Dedifferentiated amniotic fluid mesenchymal stem cell (primary cell): ENCODE measurements at regions not wholly inside any gene's neighbourhood (a gene's known extent, or its start where the extent isn't known, plus 50 kb on each side); places are given as distances from the start of the nearest gene placed in this dataset.
"Not testable (repeated sequence)": the region's sequence is repeated elsewhere in the genome, so short reads cannot be mapped to it uniquely, and the experiment has no call there.

ENCODE experiments used
- DNase-seq: peaks from one replicate; pipeline ENCODE4 v3.0.0-alpha.2; 2016; ENCODE audit errors: extremely low spot score

- no peak for DNase-seq
These were observed 479.5 kb downstream of the CD83 start for GRCh38 chr6:14597090-14597489.

- DNase-seq = no peak
These were observed 480.7 kb downstream of the CD83 start for GRCh38 chr6:14598017-14598864.

GRCh38 chr6:14600306-14600705, 482.7 kb downstream of the CD83 start:
- not testable (repeated sequence) for DNase-seq

- no peak for DNase-seq
These were observed 483.9 kb downstream of the CD83 start for GRCh38 chr6:14601490-14601889.

GRCh38 chr6:14606353-14606752, 488.8 kb downstream of the CD83 start:
- DNase-seq = no peak

GRCh38 chr6:14610141-14610540, 492.6 kb downstream of the CD83 start:
- DNase-seq = no peak

- no peak for DNase-seq
These were observed 494.7 kb downstream of the CD83 start for GRCh38 chr6:14612016-14612980.

GRCh38 chr6:14614631-14615030, 497.1 kb downstream of the CD83 start:
- no peak for DNase-seq

GRCh38 chr6:14616656-14617055, 499.1 kb downstream of the CD83 start:
- no peak for DNase-seq

- DNase-seq = no peak
These were observed 501.3 kb downstream of the CD83 start for GRCh38 chr6:14618759-14619418.

GRCh38 chr6:14619419-14619781, 501.8 kb downstream of the CD83 start:
- DNase-seq = no peak

GRCh38 chr6:14620522-14620921, 502.9 kb downstream of the CD83 start:
- DNase-seq = no peak

- DNase-seq = no peak
These were observed 503.9 kb downstream of the CD83 start for GRCh38 chr6:14621518-14621917.

GRCh38 chr6:14622085-14622484, 504.5 kb downstream of the CD83 start:
- no peak for DNase-seq

GRCh38 chr6:14622909-14623505, 505.4 kb downstream of the CD83 start:
- no peak for DNase-seq

GRCh38 chr6:14625173-14625895, 507.8 kb downstream of the CD83 start:
- DNase-seq = no peak

- no peak for DNase-seq
These were observed 509.0 kb downstream of the CD83 start for GRCh38 chr6:14626556-14626955.

- no peak for DNase-seq
These were observed 512.4 kb downstream of the CD83 start for GRCh38 chr6:14630016-14630415.

- DNase-seq = no peak
These were observed 515.9 kb downstream of the CD83 start for GRCh38 chr6:14633479-14633878.

- no peak for DNase-seq
These were observed 516.5 kb downstream of the CD83 start for GRCh38 chr6:14634072-14634471.

- DNase-seq = no peak
These were observed 517.6 kb downstream of the CD83 start for GRCh38 chr6:14635195-14635594.
